ENCODE measurements at regions not wholly inside any gene's neighbourhood (a gene's known extent, or its start where the extent isn't known, plus 50 kb on each side); places are given as distances from the start of the nearest gene placed in this dataset.

DNA sequence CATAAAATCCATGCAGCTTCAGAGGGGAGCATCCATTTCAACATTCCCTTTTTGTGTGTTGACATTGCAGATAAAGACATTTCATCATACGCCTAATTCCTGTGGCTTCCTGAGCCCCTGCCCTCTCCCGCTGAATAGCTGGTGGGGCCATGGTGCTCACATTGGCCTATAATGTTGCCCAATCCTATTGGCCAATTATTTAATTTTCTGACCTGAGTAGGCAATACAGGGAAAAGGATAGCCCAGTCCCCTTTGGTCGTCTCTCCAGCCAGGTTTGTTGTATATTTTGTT is 163.8 kb upstream of the MYCN start:
- no peak for DNase-seq (ENCODE audit: low read depth in 2 of 3, low spot score in 2 of 3)

DNA sequence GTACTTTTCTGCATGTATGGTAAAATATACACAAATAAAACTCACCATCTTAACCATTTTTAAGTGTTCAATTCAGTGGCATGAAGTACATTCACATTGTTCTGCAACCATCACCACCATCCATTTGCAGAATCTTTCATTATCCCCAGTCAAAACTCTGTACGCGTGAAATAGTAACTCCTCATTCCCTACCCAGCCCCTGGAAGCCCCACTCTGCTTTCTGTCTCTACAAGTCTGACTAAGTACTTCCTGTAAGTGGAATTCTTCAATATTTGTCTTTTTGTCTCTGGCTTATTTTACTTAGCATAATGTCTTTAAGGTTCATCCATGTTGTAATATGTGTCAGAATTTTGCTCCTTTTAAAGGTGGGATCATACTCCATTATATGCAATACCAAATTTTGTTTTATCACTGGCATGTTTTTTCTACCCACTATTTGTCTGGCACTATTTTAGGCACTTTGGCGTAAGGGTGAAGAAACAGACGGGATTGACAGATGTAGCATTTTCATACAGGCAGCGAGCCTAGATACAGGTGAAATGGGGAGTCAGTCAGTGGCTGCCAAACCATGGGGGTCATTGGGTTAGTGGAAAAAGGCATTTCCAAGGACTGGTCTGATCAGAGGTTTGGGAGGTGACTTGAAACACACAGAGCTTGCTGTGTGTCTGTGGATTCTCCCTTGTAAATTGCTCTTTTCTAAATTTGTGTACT is 163.2 kb upstream of the MYCN start:
- no peak for DNase-seq (ENCODE audit: low read depth in 2 of 3, low spot score in 2 of 3)

DNA sequence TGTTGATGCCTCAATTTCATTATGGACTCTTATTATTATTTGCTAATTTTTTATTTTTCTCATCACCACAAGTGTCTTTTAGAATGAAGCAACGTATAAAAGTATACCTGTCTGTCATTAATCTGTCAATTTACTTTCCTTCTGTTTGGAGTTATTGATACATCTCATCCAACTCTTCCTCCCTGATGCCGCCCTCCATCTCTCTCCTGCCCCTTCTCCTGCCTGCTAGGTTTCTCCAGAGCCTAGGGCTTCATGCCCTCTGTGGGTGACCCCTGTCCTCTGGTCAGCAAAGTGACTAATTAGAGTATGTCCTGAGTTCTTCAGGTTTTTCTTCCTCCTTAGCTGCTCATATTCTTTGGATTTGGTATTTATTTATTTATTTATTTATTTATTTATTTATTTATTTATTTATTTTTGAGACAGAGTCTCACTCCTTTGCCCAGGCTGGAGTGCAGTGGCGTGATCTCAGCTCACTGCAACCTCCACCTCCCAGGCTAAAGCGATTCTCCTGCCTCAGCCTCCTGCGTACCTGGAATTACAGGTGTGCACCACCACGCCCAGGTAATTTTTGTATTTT is 162.5 kb upstream of the MYCN start:
- no peak for DNase-seq (ENCODE audit: low read depth in 2 of 3, low spot score in 2 of 3)

DNA sequence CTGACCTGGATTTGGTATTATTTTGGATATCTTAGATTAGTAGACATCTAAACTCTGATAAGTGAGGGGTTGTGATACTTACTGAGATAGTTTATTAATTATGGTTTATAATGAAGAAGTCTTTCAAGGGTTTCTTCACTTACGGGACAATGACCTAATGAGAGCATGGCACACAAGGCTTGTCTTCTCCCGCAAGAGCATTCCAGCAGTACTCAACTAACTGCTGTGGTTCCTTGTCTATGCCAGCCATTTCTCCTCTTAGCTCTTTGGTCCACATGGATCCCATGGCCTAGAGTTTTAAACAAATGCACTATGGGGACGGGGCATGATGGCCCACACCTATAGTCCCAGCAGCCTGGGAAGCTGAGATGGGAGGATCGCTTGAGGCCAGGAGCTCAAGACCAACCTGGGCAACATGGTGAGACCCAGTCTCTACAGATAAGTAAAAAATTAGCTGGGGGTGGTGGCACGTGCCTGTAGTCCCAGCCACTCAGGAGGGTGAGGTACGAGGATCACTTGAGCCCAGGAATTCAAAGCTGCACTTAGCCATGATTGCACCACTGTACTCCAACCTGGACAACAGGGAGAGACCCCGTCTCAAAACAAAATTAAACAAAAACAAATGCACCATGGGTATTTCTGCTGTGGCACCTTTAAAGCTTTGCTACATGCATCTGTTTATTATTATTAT is 161.7 kb upstream of the MYCN start:
- DNase-seq (ENCODE audit: low read depth in 2 of 3, low spot score in 2 of 3), result no peak

DNA sequence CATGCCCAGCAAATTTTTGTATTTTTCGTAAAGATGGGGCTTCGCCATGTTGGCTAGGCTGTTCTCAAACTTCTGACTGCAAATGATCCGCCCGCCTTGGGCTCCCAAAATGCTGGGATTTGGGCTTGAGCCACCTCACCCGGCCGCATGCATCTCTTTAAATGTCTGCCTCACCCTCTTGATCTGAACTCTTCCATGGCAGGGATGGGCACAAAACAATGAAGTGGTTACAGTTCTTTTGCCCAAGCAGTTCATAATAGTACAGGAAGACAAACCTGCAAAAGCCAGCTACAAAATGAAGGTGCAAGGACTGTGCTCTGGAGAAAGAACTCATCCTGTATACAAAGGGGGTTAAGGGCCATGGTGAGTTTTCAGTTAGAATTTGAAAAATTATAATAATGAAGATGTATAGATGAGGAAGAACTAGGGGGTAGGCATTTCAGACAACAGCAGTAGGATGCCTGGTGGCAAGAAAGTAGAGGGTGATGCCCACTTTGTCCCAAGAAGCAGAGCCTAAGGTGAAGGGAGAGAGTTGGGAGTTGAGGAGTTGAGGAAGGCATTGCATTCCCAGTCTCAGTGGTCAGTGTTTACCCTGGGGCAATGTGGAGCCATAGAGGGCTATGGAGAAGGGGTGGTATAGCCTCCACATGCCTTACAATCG is 160.8 kb upstream of the MYCN start:
- DNase-seq (ENCODE audit: low read depth in 2 of 3, low spot score in 2 of 3), result no peak

DNA sequence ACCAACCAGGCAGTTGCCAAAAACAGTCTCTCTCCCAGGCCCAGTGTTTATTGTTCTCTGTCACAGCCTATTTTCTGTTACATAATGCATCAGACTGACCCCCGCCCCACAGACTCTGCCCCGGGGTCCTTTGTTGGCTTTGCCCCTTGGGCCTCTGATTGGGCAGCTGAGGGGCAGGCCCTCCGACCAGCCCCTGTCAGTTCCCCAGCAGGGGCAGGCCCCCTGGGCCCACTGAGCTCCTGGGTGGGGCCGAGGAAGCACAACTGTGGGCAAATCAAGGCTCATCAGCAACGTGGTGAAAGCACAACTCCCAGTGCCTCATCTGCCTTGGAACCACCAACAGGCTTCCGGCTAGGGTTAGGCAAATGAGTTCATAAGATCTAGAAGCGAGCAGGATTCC is 160.1 kb upstream of the MYCN start:
- DNase-seq (ENCODE audit: low read depth in 2 of 3, low spot score in 2 of 3), result no peak

DNA sequence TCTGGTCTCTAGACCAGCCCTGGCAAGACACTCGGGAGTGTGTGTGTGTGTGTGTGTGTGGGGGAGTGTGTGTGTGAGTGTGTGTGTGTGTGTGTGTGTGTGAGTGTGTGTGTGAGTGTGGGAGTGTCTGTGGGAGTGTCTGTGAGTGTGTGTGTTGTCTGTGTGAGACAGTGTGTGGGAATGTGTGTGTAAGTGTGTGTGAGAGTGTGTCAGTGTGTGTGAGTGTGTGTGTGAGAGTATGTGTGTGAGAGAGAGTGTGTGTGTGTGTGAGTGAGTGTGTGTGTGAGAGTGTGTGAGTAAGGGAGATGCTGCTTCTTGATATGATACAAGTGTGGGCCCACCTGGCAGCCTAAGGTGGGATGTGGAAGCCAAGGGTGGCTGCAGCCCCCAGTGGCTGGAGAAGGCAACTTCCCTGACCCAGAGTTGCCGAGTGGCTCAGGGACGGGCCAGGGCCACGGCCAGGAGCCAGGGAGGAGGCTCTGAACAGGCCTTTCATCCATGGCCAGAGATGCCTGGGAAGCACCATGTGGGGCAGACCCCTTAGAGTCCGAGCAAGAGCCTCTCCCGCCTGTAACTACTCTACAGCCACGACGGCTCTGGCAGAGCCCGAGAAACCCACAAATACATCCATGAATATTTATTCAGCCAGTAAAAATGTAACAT is 159.3 kb upstream of the MYCN start:
- DNase-seq (ENCODE audit: low read depth in 2 of 3, low spot score in 2 of 3), result no peak

DNA sequence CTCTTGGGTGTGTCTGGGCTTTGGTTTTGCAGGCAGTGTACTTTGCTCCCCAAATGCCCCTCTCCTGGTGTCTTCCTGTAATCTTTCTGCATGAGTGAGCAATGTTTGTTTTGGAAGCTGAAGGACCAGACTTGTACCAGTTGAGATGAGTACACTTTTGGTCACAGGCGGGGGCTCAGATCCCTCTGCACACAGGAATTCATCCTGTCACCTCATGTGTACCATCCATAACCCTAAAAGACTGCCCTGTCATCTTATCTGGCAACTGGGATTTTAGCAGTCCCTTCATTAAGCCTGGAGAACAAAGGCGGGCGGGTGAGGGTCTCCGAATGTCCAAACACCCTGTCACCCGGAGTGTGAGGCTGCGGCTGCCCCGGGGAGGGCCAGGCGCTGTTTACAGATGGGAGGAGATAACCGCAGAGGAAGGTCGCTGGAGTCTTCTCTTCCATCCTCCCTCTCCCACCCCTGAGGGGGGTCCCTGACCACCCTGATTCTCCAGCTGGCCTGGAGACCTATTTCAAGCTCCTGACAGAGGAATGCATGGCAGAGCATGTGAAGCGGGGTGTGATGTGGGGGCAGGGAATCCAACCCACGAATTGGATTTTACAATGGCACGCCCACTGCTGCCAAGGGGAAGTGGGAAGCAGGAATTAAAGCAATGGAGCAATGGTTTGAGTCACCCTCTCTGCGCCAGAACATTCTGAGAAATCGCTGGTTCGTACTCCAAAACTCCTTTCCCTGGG is 158.2 kb upstream of the MYCN start:
- DNase-seq (ENCODE audit: low read depth in 2 of 3, low spot score in 2 of 3), result no peak

DNA sequence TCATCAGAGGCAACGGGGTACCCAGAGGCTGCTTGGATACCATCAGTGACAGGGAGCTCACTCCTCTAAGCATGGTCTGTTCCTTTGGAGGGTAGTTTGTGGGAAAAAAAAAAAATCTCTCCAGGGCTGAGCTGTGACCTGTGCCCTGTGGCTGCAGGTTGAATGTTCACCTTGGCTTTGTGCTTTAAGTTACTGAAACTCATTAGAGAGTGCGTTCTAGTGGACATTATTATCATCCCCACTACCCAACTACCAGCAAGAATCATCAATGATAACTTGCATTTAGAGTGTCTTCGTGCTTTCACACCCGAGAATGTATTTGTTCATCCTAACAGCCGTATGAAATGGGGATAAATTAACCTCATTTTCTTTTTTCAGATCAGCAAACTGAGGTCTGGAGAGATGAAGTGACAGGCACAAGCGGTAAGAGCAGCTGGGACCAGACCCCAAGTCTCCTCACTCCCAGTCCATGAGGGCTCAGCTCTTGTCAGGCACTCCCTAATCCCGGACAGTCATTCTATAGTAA is 157.5 kb upstream of the MYCN start:
- DNase-seq (ENCODE audit: low read depth in 2 of 3, low spot score in 2 of 3), result no peak

DNA sequence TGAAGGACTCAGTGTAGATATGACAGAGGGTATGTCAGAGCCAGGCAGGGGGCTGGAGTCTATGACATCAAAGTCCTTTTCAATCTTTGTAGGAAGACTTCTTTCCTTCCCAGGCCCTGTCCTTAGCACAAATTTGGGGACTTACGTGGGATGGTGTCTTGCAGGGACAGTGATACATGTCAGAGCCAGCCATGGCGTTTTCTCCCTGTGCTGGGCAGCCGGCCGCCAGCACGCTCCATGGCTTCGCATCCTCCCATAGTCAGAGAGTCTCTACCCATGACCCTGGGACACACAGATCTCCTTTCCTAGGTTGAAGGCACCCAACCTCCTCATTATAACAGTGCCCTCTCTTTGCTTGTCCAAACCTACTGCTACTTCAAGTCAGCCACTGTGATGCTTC is 156.9 kb upstream of the MYCN start:
- no peak for DNase-seq (ENCODE audit: low read depth in 2 of 3, low spot score in 2 of 3)

DNA sequence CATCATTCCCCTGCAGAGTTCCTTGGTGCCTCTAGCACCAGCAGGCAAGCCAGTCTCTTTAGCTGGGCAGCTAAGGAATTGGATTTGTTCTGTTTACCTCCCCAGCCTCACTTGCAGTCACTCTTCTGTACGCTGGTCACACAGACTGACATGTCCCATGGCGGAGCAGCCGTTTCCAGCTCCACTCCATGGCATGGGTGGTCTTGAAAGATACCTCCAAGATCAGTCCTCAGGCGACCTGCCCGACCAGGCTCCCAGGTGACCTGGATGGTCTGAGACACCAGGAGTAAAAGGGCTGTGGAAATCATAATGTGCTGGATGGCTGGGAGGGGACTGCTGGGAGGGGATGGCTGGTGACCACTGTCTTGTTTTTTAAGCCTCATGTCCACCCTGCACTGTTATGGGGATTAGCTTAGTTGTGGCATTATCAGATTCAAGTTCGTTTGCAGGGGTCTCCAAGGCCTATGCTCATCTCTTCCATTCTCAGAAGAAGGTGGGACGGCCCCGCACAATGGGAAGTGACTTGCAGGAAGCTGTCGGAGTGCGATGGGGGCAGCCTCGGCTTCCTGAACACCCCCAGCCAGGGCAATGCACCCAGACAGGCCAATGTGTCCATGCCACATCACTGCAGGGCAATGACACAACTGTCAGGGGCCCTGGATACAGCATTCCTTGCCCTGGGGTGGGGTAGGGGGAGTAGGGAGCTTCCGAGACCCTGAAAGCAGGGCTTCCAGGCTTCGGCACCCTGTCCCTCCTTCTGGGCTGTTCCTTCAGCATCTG is 156.1 kb upstream of the MYCN start:
- no peak for DNase-seq (ENCODE audit: low read depth in 2 of 3, low spot score in 2 of 3)

DNA sequence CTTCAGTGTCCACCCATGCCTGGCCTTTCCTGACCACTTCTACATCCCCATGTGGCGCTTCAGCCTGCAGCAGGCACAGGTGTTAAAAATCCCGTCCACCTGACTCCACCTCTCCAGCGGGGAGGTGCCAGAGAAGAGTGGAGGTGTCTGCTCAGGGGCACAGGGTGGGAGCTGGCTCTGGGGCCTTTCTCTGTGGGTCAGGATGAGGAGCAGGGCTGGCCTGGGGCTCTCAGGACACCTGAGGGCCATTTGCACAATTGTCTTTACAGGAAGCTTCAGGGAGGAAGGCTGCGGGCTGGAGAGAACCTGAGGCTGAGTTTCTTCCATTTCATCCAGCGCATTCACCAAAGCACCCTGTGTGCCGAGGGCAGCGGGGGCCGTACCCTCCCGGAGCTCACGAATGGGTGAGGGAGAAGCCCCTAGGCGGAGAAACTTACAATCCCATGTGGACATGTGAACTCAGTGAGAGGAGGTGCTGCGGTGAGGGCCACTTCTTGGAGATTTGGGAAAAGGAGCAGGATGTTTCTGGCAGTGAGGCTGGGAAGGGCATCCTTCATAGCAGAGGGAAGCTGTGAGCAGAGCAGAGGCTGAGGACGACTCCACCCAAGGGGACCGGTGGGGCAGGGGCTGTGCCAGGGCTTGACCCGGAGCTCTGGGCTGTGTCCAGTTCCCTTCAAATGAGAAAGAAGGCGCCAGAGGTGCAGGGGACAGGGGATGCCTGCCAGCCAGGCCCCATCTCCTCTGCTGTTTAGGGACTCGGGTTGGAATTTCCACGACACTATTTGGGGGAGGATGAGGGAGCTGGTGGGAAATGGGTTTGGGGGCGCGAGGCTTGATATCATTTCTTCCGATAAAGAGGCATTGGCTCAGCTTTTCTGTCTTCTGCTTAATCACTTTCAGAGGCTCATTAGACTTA is 155.2 kb upstream of the MYCN start:
- DNase-seq (ENCODE audit: low read depth in 2 of 3, low spot score in 2 of 3), result no peak

DNA sequence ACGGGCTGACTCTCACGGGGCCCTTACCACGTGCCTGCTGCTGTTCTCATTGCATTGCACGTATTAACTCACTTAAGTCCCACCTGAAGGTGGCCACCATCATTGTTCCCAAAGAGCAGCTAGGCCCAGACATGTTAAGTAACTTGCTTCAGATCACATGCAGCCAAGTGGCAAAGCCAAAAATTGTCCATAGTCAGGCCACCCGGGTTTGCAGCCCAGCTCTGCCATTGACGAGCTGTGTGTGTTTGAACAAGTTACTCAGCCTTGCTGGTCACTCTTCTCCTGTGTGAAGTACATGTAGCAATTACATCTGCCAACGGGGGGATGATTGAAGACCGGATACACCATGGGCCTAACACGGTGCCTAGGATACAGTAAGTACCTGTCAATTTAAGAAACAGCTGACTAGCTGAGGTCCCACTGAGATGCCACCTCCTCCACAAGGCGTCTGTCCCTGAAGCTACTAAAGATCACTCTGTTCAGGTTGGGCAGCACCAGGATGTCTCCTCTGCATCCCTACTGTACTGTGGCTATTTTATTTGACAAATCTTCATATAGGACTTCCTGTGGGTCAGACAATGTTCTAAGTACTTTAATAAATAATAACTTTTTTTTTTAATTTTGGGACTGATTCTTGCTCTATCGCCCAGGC is 154.2 kb upstream of the MYCN start:
- no peak for DNase-seq (ENCODE audit: low read depth in 2 of 3, low spot score in 2 of 3)

DNA sequence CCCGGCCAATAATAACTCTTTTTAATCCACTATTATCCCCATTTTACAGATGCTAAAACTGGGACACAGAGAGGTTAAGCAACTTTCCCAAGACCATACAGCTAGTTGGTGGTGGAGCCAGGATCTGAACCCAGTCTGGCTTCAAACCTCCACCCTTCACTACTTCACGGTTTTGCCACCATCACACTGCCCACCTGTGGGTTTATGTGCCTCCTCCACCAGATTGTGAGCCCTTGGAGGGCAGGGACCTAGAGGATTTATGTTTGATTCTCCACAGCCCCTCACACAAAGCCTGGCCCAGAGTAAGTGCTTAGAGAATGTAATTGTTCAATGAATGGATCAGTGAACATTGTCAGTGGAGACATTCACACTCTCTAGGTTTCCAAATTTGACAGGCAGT is 153.4 kb upstream of the MYCN start:
- no peak for DNase-seq (ENCODE audit: low read depth in 2 of 3, low spot score in 2 of 3)

DNA sequence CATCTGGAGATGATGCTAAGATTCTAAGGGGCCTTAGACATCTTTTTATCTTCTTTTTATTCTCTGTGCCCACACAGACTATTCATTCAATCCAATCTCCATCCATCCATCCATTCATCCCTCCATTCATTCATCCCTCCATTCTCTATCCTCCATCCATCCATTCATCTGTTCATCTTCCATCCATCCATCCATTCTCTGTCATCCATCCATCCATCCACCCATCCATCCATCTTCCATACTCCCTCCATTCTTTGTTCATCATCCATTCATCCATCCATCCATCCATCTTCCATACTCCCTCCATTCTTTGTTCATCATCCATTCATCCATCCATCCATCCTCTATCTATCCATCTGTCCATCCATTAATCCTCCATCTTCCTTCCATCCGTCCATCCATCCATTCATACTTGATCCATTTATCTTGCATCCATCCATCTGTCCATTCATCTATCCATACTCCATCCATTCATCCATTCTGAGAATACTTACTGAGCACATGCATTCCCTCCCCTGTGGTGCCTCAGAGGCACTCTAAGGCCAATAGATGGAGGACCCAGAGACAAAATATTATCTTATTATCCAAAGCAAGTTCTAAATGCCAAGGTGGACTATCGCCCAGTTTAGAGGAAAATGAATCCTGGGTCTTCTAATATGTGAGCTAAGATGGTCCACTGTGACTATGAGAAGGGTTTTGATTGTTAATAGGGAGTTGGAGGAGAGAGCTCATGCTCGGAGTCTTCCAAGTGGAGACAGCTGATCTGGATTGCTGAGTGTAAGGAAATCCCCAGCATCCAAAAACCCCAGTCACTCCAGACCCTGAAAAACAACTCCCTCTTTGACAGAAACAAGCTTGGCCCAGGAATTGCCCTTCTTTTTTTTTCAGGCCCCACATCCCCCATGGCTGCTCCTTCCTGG is 152.6 kb upstream of the MYCN start:
- DNase-seq (ENCODE audit: low read depth in 2 of 3, low spot score in 2 of 3), result no peak

DNA sequence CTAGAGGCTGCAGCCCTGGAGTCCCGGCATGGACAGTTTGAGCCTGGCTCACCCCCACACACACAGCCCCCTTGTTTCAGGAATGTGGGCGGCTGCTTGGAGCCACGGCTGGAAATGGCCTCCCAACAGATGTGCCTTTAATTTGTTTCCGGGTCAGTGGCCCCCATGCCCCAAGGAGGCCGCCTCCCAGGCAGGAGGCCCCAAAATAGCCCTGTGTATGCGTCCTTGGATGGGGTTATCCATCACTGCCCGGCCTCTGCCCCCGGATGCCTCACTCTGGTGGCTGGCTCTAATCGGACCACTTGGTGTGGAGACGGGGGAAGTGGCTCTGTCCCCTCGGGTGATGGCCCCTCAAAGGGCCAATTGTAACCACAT is 151.9 kb upstream of the MYCN start:
- DNase-seq (ENCODE audit: low read depth in 2 of 3, low spot score in 2 of 3), result no peak

DNA sequence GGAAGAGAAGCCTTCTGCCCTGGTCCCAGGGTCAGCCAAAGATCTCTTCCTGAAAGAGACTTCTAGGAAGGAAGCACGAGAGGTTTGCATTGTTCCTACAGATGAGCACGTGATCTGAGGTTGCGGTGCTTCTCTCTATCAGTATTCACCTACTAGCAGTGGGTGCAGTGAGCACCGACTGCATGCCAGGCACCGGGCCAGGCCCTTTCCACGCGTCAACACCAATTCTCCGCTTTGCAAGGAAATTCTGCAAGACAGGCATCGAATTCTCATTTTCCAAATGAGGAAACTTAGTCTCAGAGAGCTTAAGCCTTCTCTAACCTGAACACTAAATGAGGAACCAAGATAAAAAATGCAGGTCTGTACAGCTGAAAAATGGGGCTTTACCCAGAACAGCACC is 151.5 kb upstream of the MYCN start:
- no peak for DNase-seq (ENCODE audit: low read depth in 2 of 3, low spot score in 2 of 3)

Measured in hematopoietic multipotent progenitor cell (in vitro differentiated cells).